Heart right ventricle (tissue), 16 donors: ENCODE measurements at regions not wholly inside any gene's neighbourhood (a gene's known extent, or its start where the extent isn't known, plus 50 kb on each side); places are given as distances from the start of the nearest gene placed in this dataset.

Experiments used
- ATAC-seq, 8 donors: fragments of 200-7000 bp; cut with Tn5 transposase; one replicate each; pipeline ENCODE4 v1.9.1; 2020; ENCODE audit warnings: mild to moderate bottlenecking in 8 of 8, moderate library complexity in 8 of 8, moderate number of reproducible peaks in 1 of 8
- DNase-seq, 2 donors: peaks; one replicate each; pipeline ENCODE4 v3.0.0-alpha.2; 2020
- H3K27ac ChIP-seq, 10 donors: fragments of 200-600 bp; sonication (generic) in 2 of 10; one replicate each; pipeline versions ENCODE4 v1.5.0 to v1.8.0; 2020 to 2022; ENCODE audit warnings: mild to moderate bottlenecking in 3 of 10
- H3K27me3 ChIP-seq, 7 donors: fragments of 200-600 bp; one replicate each; pipeline ENCODE4 v1.8.0; 2021 to 2022; ENCODE audit warnings: mild to moderate bottlenecking in 2 of 7
- H3K36me3 ChIP-seq, 9 donors: fragments of 200-600 bp; sonication (generic) in 1 of 9; one replicate each; pipeline versions ENCODE4 v1.5.0 to v1.8.0; 2020 to 2022; ENCODE audit warnings: mild to moderate bottlenecking in 2 of 9
- H3K4me1 ChIP-seq, 9 donors: fragments of 200-600 bp; sonication (generic) in 1 of 9; one replicate each; pipeline versions ENCODE4 v1.5.0 to v1.8.0; 2020 to 2022; ENCODE audit warnings: mild to moderate bottlenecking in 4 of 9
- H3K4me3 ChIP-seq, 10 donors: fragments of 200-600 bp; sonication (generic) in 2 of 10; one replicate each; pipeline versions ENCODE4 v1.5.0 to v1.8.0; 2020 to 2022; ENCODE audit warnings: mild to moderate bottlenecking in 7 of 10, moderate library complexity in 2 of 10
- H3K9me3 ChIP-seq, 11 donors: fragments of 200-600 bp in 10 of 11; sonication (generic) in 2 of 11; one replicate each; pipeline versions ENCODE4 v1.5.0 to v1.8.0; 2013 to 2022; ENCODE audit warnings: mild to moderate bottlenecking in 2 of 11, control low read depth in 1 of 11, moderate library complexity in 1 of 11
- WGBS, 2 donors: extraction: QIAGEN DNeasy Blood & Tissue Kit; methylation state at CpG; one replicate each; pipeline ENCODE4 v1.1.7; 2013; ENCODE audit warnings: inconsistent platforms in 1 of 2; 5-methylcytosine and 5-hydroxymethylcytosine counted together
- intact Hi-C, 10 donors: fragments of 100-400 bp; cut with DNase I; formaldehyde crosslinking; loops; one replicate each; pipeline versions ENCODE4 v1.11.1 to v1.14.2; 2022
- TF ChIP-seq, protein P1 (sequence below), 9 donors: fragments of 200-600 bp; sonication (generic) in 2 of 9; IDR thresholded peaks; one replicate each; pipeline versions ENCODE4 v1.5.0 to v1.8.0; 2021 to 2022; ENCODE audit warnings: antibody characterized with exemption in 9 of 9, mild to moderate bottlenecking in 5 of 9, moderate library complexity in 1 of 9
- donor health status: Arrhythmogenic right ventricular cardiomyopathy.
- donor health status: ischemic (EF 13 %, LVEDD 7.1; RV severe dilation, severe dysfunction).
- donor health status: healthy with polysubstance abuse.
- donor health status: DM: no; HTN: yes; CAD: no.
- donor health status: DM: no; HTN: no; CAD: no.
- donor health status: ischemic (EF 25% LVEDD 6.9; RV normal size, moderate dysfunction).
- donor health status: ischemic (EF 25% LVEDD 5.7; RV mildly dilated, moderate dysfunction).
- donor health status: healthy.
- donor health status: DM: yes; HTN: yes; CAD: no.
- donor health status: Ischemic cardiomyopathy.
- donor health status: ischemic (EF 35%, LVEDD 5.7; RV mildly dilated, moderate dysfunction).
- donor health status: nonischemic (EF 11% LVEDD 7.7; RV severe dilation, severe dysfunction).
- donor health status: DM: yes; HTN: yes; CAD: no.
- donor health status: PGD.
- donor health status: ischemic (EF 29% LVEDD 5.4; RV normal size, mild dysfunction).
- donor health status: nonischemic (EF 23%, LVEDD 6.1; RV moderate dilation, normal function).

DNA sequence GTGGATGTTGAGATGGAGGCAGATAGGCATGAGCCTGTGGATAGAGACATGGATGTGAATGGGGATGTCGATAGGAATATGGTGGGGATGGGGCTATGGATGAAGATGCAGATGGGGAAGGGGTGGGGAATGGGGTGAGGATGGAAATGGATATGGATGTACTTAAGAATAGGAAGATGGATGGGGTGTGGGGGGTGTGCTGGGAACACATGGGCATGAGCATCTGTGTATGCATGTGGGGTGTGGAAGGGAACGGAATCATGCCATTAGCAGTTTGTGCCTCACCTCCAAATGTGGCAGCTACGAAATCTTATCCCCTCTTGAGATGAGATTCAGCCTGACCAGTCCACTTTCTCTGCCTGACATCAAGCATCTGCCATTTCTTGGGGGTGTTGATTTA, 359.5 kb upstream of the MGMT start:
- DNase-seq: no peak

DNA sequence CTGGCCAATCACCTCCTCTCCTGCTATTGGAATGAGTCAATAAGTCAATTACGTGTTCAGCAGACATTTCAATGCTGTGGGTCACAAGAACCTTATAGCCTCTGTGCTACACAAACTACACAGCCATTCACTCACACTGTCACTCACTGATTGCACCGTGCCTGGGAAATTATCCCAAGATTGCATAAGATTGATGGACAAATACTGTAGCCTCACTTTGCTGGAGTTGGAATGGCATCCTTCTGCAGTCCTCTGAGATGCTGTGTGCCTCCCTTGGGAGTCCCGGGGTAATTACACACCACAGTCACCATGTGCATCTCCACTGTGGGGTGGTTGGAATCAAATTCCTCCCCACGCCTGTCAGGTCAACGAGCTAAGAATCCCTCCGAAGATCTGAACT, 358.7 kb upstream of the MGMT start:
- no peaks in the 10 kb centered on the region for H3K9me3 ChIP-seq
- no peak for DNase-seq
- intact Hi-C loops: no loop called here
- H3K4me3 ChIP-seq: no peak overlapping the region
- WGBS, 2 donors: 85 to 88% methylated on average over 6 of the region's 6 CpGs
- H3K4me1 ChIP-seq: peaks cover 0 to 22% (median 6%) of the 10 kb centered on the region in 9 donors
- ATAC-seq: no peak
- TF ChIP-seq, protein P1, sequence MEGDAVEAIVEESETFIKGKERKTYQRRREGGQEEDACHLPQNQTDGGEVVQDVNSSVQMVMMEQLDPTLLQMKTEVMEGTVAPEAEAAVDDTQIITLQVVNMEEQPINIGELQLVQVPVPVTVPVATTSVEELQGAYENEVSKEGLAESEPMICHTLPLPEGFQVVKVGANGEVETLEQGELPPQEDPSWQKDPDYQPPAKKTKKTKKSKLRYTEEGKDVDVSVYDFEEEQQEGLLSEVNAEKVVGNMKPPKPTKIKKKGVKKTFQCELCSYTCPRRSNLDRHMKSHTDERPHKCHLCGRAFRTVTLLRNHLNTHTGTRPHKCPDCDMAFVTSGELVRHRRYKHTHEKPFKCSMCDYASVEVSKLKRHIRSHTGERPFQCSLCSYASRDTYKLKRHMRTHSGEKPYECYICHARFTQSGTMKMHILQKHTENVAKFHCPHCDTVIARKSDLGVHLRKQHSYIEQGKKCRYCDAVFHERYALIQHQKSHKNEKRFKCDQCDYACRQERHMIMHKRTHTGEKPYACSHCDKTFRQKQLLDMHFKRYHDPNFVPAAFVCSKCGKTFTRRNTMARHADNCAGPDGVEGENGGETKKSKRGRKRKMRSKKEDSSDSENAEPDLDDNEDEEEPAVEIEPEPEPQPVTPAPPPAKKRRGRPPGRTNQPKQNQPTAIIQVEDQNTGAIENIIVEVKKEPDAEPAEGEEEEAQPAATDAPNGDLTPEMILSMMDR (IDR thresholded peaks at IDR 0.05): no peak
- H3K27ac ChIP-seq: no peak overlapping the region
- H3K36me3 ChIP-seq: no peaks in the 10 kb centered on the region
- H3K27me3 ChIP-seq: no peaks in the 10 kb centered on the region

More for the DNA sequence above, 359.5 kb upstream of the MGMT start:
- no peak for ATAC-seq
- Histone ChIP-seq H3K27ac (no peak overlapping the region), H3K27me3 (no peaks in the 10 kb centered on the region), H3K4me1 (peaks cover 0 to 22% (median 6%) of the 10 kb centered on the region in 9 donors), H3K4me3 (no peak overlapping the region), H3K36me3 (no peaks in the 10 kb centered on the region), H3K9me3 (no peaks in the 10 kb centered on the region)
- 77 to 92% methylated on average over 3 of the region's 3 CpGs for WGBS, 2 donors
- intact Hi-C loops: no loop called here
- TF ChIP-seq, protein P1 (IDR thresholded peaks at IDR 0.05): no peak

DNA sequence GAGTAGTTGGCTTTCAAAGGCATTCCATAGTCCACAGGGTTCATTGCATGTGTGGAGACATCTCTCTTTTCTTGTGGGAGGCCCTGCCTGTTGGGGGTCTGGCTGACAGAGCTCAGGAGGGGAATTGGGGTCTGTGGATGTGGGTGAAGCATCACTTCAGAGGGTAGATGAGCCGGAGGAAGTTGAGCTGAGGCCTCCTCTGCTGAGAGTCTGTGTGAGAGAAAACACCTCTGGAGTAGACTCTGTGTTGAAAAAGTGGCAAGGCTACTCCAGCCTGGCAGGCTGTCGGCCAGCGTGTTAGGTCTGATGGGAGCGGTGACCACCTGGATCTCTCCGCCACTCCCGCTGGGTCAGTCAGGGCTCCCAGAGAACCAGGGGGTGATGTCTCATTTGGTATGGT, 358.0 kb upstream of the MGMT start:
- H3K27ac ChIP-seq: no peak overlapping the region
- TF ChIP-seq, protein P1 (IDR thresholded peaks at IDR 0.05): no peak
- DNase-seq (no peak), ATAC-seq (no peak)
- no peaks in the 10 kb centered on the region for H3K9me3 ChIP-seq
- 94 to 96% methylated on average over 6 of the region's 6 CpGs for WGBS, 2 donors
- H3K27me3 ChIP-seq: no peaks in the 10 kb centered on the region
- H3K4me3 ChIP-seq: no peak overlapping the region
- H3K4me1 ChIP-seq: peaks cover 0 to 17% (median 6%) of the 10 kb centered on the region in 9 donors
- no peaks in the 10 kb centered on the region for H3K36me3 ChIP-seq
- intact Hi-C loops: no loop called here

DNA sequence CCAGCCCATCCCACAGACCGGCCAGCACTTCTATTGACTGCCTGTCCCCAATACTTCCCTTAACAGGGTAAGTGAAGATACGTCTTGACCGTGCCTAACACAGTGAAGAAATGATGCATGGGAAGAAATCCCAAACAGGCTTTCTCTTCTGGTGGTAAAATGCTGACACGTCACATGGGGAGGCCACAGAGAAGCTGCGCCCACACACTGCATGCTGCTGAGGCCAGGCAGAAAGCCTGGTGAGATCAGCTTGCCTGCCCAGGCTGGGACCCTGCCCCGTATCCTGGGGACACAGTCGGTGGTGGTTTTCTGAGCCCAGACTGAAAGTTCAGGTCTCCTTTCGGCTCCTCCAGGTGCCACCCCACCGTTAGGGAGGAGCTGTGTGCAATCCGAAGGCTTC, 356.3 kb upstream of the MGMT start:
- Histone ChIP-seq H3K9me3 (no peaks in the 10 kb centered on the region), H3K27ac (no peak overlapping the region), H3K36me3 (no peaks in the 10 kb centered on the region), H3K4me3 (no peak overlapping the region), H3K4me1 (peaks cover 0 to 2% (median 0%) of the 10 kb centered on the region in 9 donors), H3K27me3 (no peaks in the 10 kb centered on the region)
- DNase-seq: no peak
- intact Hi-C loops: no loop called here
- 95 to 96% methylated on average over 10 of the region's 10 CpGs for WGBS, 2 donors
- TF ChIP-seq, protein P1 (IDR thresholded peaks at IDR 0.05): no peak
- no peak for ATAC-seq
